A673 (cell line): ENCODE measurements at regions not wholly inside any gene's neighbourhood (a gene's known extent, or its start where the extent isn't known, plus 50 kb on each side); places are given as distances from the start of the nearest gene placed in this dataset.

Source experiments
- BruUV-seq: library from RNA; stranded (reverse); fragments of 400-500 nt; replicated peaks from 2 replicates; lab custom pipeline; 2021; lab: Mats Ljungman, UMichigan
- CTCF ChIA-PET: fragments of 300-600 bp; sonication (Branson Sonifier 250); formaldehyde crosslinking; loops from one replicate; lab custom pipeline; 2022; ENCODE audit warnings: antibody characterized with exemption; lab: Charles Lee
- POLR2A ChIA-PET: fragments of 300-600 bp; sonication (Branson Sonifier 250); formaldehyde crosslinking; loops from one replicate; lab custom pipeline; 2022; ENCODE audit warnings: antibody characterized with exemption; ENCODE audit not compliant: low non-redundant PET; lab: Charles Lee
- DNase-seq: peaks from one replicate; pipeline ENCODE4 v3.0.0-alpha.2; 2015; ENCODE audit warnings: low spot score
- H3K27ac ChIP-seq: fragments of 200-600 bp; sonication (generic); 2 replicates; pipeline ENCODE4 v1.5.1; 2016; ENCODE audit warnings: mixed run types, low read depth, mild to moderate bottlenecking, mixed read lengths, antibody characterized with exemption, low read length; ENCODE audit not compliant: poor library complexity, severe bottlenecking
- H3K27me3 ChIP-seq: fragments of 200-600 bp; sonication (generic); replicated peaks from 2 replicates; pipeline ENCODE4 v1.6.1; 2017; ENCODE audit warnings: mixed run types, low read depth, mild to moderate bottlenecking, mixed read lengths, antibody characterized with exemption, low read length; ENCODE audit not compliant: insufficient read depth, poor library complexity
- H3K36me3 ChIP-seq: fragments of 200-600 bp; sonication (generic); 2 replicates; pipeline ENCODE4 v1.6.1; 2016; ENCODE audit warnings: mixed run types, mild to moderate bottlenecking, mixed read lengths, antibody characterized with exemption, low read length; ENCODE audit not compliant: insufficient read depth, poor library complexity, severe bottlenecking
- H3K4me1 ChIP-seq: fragments of 200-600 bp; sonication (generic); 2 replicates; pipeline ENCODE4 v1.6.1; 2017; ENCODE audit warnings: mixed run types, mild to moderate bottlenecking, mixed read lengths, antibody characterized with exemption, low read length; ENCODE audit not compliant: insufficient read depth, poor library complexity, severe bottlenecking
- H3K4me3 ChIP-seq: fragments of 200-600 bp; sonication (generic); 2 replicates; pipeline ENCODE4 v1.5.1; 2016; ENCODE audit warnings: low read depth, mixed run types, mild to moderate bottlenecking, mixed read lengths, low read length; ENCODE audit not compliant: poor library complexity, severe bottlenecking
- H3K9me3 ChIP-seq: fragments of 200-600 bp; sonication (generic); 2 replicates; pipeline ENCODE4 v1.6.1; 2016; ENCODE audit warnings: mixed run types, low read depth, mild to moderate bottlenecking, mixed read lengths, antibody characterized with exemption, low read length; ENCODE audit not compliant: poor library complexity, severe bottlenecking
- EZH2 ChIP-seq: fragments of 200-600 bp; sonication (generic); IDR thresholded peaks from 2 replicates; pipeline ENCODE4 v1.6.1; 2017; ENCODE audit warnings: borderline replicate concordance, low read depth, mild to moderate bottlenecking, mixed read lengths, antibody characterized with exemption, low read length; ENCODE audit not compliant: poor library complexity, severe bottlenecking
- intact Hi-C: fragments of 100-400 bp; cut with micrococcal nuclease; formaldehyde crosslinking; loops from one replicate; pipeline ENCODE4 v1.10.0; 2022; ENCODE audit not compliant: unreplicated experiment
- TF ChIP-seq, protein P1 (sequence below): fragments of 300-800, 200-600 bp; sonication (generic); conservative IDR thresholded peaks from 2 replicates; pipeline ENCODE4 v1.5.1; 2017; ENCODE audit warnings: low read depth, mild to moderate bottlenecking, antibody characterized with exemption, low read length, moderate library complexity, mixed read lengths

- intact Hi-C loops = no loop called here
- Histone ChIP-seq H3K27me3 (no peaks in the 10 kb centered on the region), H3K4me3 (no peak overlapping the region), H3K36me3 (no peaks in the 10 kb centered on the region), H3K4me1 (no peaks in the 10 kb centered on the region), H3K27ac (no peak overlapping the region), H3K9me3 (no peaks in the 10 kb centered on the region)
- ChIA-PET CTCF (no interaction called here), POLR2A (no interaction called here)
- no peak for DNase-seq
- TF ChIP-seq, protein P1, sequence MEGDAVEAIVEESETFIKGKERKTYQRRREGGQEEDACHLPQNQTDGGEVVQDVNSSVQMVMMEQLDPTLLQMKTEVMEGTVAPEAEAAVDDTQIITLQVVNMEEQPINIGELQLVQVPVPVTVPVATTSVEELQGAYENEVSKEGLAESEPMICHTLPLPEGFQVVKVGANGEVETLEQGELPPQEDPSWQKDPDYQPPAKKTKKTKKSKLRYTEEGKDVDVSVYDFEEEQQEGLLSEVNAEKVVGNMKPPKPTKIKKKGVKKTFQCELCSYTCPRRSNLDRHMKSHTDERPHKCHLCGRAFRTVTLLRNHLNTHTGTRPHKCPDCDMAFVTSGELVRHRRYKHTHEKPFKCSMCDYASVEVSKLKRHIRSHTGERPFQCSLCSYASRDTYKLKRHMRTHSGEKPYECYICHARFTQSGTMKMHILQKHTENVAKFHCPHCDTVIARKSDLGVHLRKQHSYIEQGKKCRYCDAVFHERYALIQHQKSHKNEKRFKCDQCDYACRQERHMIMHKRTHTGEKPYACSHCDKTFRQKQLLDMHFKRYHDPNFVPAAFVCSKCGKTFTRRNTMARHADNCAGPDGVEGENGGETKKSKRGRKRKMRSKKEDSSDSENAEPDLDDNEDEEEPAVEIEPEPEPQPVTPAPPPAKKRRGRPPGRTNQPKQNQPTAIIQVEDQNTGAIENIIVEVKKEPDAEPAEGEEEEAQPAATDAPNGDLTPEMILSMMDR = no peak
- TF ChIP-seq EZH2 = no peak
- BruUV-seq = no TSS peak
Measured at GRCh38 chr22:47591709-47592108, 829.3 kb downstream of the TBC1D22A start.

- no peak overlapping the region for H3K27ac ChIP-seq
- CTCF ChIA-PET = no interaction called here
- no TSS peak for BruUV-seq
- no peaks in the 10 kb centered on the region for H3K9me3 ChIP-seq
- POLR2A ChIA-PET = no interaction called here
- H3K27me3 ChIP-seq = no peaks in the 10 kb centered on the region
- no peak for DNase-seq
- H3K4me3 ChIP-seq = no peak overlapping the region
- intact Hi-C loops = no loop called here
- H3K4me1 ChIP-seq = no peaks in the 10 kb centered on the region
- H3K36me3 ChIP-seq = no peaks in the 10 kb centered on the region
- TF ChIP-seq EZH2 = no peak
Measured at GRCh38 chr22:47591016-47591415, 828.6 kb downstream of the TBC1D22A start.

GRCh38 chr22:47589271-47590250 lies 827.1 kb downstream of the TBC1D22A start:
- peaks cover under 1% of the 10 kb centered on the region for H3K9me3 ChIP-seq
- ChIA-PET POLR2A (no interaction called here), CTCF (no interaction called here)
- no peak for DNase-seq
- TF ChIP-seq, protein P1 = no peak
- no peak for TF ChIP-seq EZH2
- no peaks in the 10 kb centered on the region for H3K27me3 ChIP-seq
- no peak overlapping the region for H3K27ac ChIP-seq
- BruUV-seq = no TSS peak
- no peak overlapping the region for H3K4me3 ChIP-seq
- intact Hi-C loops = no loop called here
- H3K4me1 ChIP-seq = no peaks in the 10 kb centered on the region
- no peaks in the 10 kb centered on the region for H3K36me3 ChIP-seq
